ENCODE measurements at regions not wholly inside any gene's neighbourhood (a gene's known extent, or its start where the extent isn't known, plus 50 kb on each side); places are given as distances from the start of the nearest gene placed in this dataset.
"Not testable (repeated sequence)": the region's sequence is repeated elsewhere in the genome, so short reads cannot be mapped to it uniquely, and the experiment has no call there.

DNA sequence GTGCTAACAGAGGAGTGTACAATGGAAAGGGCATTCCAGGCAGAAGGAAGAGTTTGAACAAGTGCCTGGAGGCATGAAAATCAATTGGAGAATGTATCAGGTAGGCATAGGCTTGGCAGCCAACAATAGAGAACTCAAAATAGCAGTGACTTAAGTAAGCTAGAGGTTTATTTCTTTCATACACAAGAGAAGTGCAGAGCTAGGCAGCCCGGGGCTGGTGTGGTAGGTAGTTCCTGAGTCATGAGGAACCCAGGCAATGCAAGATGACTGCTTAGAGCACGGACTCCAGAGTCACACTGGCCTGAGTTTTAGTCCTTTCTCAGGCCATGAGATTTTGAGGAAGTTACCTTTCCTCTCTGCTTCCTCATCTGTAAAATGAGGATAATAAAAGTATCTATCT is 74.8 kb upstream of the LRRN2 start:
- H3K4me1 ChIP-seq (ENCODE audit: insufficient read depth, low read length) = peaks cover 6% of the 10 kb centered on the region; the same call in 1 of the 2 replicates
- H3K36me3 ChIP-seq (ENCODE audit: insufficient read depth, low read length) = no peaks in the 10 kb centered on the region
- no peaks in the 10 kb centered on the region for H3K9me3 ChIP-seq (ENCODE audit: control insufficient read depth, insufficient read depth, low read length)
- no peak overlapping the region for H3K9ac ChIP-seq (ENCODE audit: low read depth, low read length)

DNA sequence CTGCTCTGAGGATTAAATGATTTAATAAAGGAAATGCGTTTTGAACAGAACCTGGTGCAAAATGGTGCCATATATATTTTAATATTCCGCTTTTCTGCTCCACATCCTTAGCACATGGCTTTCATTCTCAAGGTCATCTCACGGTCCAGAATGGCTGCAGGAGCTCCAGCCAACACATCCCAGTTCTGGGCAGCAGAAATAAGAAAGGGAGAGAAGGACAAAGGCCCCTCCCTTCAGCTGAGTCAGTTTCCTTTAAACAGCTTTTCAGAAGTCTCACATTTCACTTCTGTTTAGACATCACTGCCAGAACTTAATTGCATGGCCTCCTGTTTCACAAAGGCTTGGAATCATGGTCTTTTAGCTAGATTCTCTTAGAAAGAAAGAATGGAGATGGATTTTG is 75.2 kb upstream of the LRRN2 start:
- Histone ChIP-seq H3K9ac (ENCODE audit: low read depth, low read length) (no peak overlapping the region), H3K4me1 (ENCODE audit: insufficient read depth, low read length) (peaks cover 6% of the 10 kb centered on the region; the same call in 1 of the 2 replicates), H3K9me3 (ENCODE audit: control insufficient read depth, insufficient read depth, low read length) (no peaks in the 10 kb centered on the region), H3K36me3 (ENCODE audit: insufficient read depth, low read length) (no peaks in the 10 kb centered on the region)

DNA sequence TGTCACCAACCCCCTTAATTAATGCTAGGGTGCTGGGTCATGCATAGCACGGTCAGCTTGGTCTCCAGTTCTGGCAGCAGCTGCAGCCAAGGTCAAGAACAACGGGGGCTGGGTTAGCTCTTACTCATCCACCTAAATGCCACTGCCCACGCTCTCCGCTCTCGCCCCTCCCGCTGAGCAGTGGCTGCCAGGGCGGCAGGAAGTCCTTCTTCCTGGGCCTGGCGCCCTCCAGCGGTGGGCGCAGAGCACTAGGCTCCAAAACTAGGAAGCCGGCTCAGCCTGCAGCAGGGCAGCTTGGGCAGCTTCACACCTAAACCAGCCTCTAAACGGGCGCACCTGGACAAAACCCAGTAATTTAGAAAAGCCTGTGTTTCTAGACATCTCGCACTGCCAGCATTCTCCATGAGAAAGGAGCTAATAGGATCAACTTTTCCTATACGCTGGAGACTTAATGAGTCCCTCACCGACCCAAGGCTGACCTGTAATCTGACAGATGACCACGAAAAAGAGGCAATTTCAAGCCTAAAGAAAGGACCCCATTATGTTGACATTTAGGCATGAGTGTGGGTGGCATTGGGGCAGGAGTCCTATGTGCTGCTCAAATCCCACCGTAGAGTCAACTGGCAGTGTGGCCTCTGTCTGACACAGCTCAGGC is 78.4 kb upstream of the LRRN2 start:
- no peak overlapping the region; the same call in 1 of the 2 replicates for H3K9ac ChIP-seq (ENCODE audit: low read depth, low read length)
- H3K36me3 ChIP-seq (ENCODE audit: insufficient read depth, low read length) = no peaks in the 10 kb centered on the region
- H3K9me3 ChIP-seq (ENCODE audit: control insufficient read depth, insufficient read depth, low read length) = no peaks in the 10 kb centered on the region
- peaks cover 6% of the 10 kb centered on the region; the same call in 1 of the 2 replicates for H3K4me1 ChIP-seq (ENCODE audit: insufficient read depth, low read length)

DNA sequence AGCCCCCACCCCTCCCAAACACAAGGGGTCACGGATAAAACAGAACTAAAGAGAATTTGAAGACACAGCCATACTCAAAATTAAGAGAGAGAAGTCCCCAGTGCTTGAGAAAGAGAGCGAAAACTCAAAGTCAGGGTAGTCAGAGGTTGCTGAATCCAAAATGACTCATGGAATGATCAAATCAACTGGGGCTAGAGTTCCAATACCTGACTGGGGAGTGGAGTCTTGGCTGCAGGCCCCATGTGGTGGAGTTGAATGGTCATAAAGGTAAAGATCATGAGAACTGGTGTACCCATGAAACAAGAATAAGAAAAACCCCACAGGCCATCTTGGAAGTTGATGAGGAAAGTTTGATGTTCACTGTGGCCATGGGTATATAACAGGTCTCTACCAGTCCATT is 84.5 kb upstream of the LRRN2 start:
- Histone ChIP-seq H3K9me3 (ENCODE audit: control insufficient read depth, insufficient read depth, low read length) (no peaks in the 10 kb centered on the region), H3K4me1 (ENCODE audit: insufficient read depth, low read length) (no peaks in the 10 kb centered on the region), H3K36me3 (ENCODE audit: insufficient read depth, low read length) (no peaks in the 10 kb centered on the region), H3K9ac (ENCODE audit: low read depth, low read length) (no peak overlapping the region)

DNA sequence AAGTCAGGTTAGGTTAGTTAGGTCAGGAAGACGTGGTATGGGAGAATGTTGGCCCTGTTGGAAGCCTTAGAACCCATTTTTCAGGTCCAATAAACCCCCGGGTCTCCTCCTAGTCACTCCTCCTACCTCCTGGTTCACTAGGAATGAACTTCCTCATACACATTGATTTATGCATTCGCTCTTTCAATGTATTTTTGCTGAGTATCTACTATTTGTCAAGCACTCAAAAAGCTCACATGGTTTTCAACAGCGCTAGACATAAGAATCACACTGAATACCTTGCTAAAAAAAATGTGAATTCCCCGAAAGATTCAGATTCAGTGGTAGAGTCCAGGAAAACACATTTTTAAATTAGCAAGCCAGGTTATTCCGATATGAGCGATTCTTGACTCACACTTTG is 85.8 kb upstream of the LRRN2 start:
- Histone ChIP-seq H3K9me3 (ENCODE audit: control insufficient read depth, insufficient read depth, low read length) (no peaks in the 10 kb centered on the region), H3K4me1 (ENCODE audit: insufficient read depth, low read length) (no peaks in the 10 kb centered on the region), H3K9ac (ENCODE audit: low read depth, low read length) (no peak overlapping the region), H3K36me3 (ENCODE audit: insufficient read depth, low read length) (no peaks in the 10 kb centered on the region)

DNA sequence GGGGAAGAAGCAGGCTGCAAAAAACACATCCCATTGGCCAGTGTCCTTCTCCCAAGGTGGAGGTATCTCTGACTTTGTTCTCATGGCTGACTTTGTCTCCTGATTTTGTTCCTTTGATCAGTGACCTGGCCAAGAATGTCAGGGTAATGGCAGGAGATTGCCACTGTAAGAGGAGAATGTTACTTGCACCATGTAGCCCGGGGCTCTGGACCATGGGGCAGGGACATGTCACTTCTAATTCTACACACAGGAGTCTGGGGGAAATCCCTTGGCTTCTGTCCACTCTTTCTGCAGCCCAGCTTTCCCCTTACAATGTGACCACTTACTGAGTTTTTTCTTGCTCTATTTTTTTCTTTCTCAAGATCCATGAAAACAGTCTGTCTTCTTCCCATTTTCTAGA is 87.7 kb upstream of the LRRN2 start:
- no peaks in the 10 kb centered on the region for H3K36me3 ChIP-seq (ENCODE audit: insufficient read depth, low read length)
- H3K9ac ChIP-seq (ENCODE audit: low read depth, low read length) = no peak overlapping the region
- H3K4me1 ChIP-seq (ENCODE audit: insufficient read depth, low read length) = no peaks in the 10 kb centered on the region
- no peaks in the 10 kb centered on the region for H3K9me3 ChIP-seq (ENCODE audit: control insufficient read depth, insufficient read depth, low read length)

DNA sequence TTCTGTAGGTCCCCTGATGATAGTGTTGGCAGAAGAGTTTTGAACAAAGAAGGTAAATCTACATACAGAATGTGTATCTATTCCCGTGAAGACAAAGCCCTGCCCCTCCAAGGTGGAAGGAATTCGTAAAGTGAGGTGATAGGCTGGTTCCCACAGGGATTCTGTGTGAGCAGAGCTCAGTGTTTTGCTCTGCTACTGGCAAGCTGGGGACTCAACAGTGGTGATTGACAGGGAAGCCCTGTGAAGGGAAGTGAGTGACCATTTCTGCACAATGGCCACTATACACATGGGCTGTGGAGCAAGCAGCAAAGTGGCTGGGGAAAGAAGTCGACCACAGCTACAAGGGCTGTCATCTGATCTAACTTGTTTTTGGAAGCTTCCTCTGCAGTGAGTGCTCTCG is 90.0 kb upstream of the LRRN2 start:
- H3K9me3 ChIP-seq (ENCODE audit: control insufficient read depth, insufficient read depth, low read length) = no peaks in the 10 kb centered on the region
- H3K9ac ChIP-seq (ENCODE audit: low read depth, low read length) = no peak overlapping the region
- H3K36me3 ChIP-seq (ENCODE audit: insufficient read depth, low read length) = no peaks in the 10 kb centered on the region
- H3K4me1 ChIP-seq (ENCODE audit: insufficient read depth, low read length) = no peaks in the 10 kb centered on the region

DNA sequence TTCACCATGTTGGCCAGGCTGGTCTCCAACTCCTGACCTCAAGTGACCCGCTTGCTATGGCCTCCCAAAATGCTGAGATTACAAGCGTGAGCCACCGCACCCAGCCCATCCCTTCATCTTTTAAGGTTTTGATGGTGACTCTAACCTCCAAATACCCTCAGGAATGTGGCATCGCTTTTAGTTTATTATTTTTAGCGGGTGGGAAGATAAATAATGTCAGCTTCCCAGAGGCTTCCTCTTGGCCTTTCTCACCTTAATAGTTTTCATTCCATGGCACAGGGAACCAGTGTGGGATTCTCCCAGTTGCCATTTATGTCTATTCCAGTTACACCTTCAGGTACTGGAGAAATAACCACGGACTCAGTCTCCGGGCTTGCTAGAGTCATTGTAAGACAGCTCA is 92.1 kb upstream of the LRRN2 start:
- Histone ChIP-seq H3K9ac (ENCODE audit: low read depth, low read length) (no peak overlapping the region), H3K9me3 (ENCODE audit: control insufficient read depth, insufficient read depth, low read length) (no peaks in the 10 kb centered on the region), H3K4me1 (ENCODE audit: insufficient read depth, low read length) (no peaks in the 10 kb centered on the region), H3K36me3 (ENCODE audit: insufficient read depth, low read length) (no peaks in the 10 kb centered on the region)

DNA sequence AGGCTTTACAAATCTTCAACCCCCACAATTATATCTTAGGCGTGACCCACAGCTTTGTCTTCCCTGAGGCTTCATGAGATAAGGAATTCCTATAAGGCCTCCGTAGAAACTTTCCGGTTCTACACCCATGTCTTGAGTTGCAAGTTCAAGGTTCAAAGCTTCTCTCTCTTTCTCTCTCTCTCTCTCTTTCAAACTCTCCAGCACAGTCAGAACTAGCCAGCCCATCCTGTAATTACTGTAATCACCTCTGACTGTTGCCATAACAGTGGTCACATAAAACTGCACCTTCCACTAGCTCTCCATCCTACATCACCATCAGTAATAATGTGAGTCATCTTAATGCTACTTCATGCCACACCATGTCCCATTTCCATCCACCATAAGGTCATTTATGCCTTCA is 90.0 kb upstream of the NFASC start:
- Histone ChIP-seq H3K36me3 (ENCODE audit: insufficient read depth, low read length) (no peaks in the 10 kb centered on the region), H3K9me3 (ENCODE audit: control insufficient read depth, insufficient read depth, low read length) (no peaks in the 10 kb centered on the region), H3K9ac (ENCODE audit: low read depth, low read length) (no peak overlapping the region), H3K4me1 (ENCODE audit: insufficient read depth, low read length) (no peaks in the 10 kb centered on the region)

DNA sequence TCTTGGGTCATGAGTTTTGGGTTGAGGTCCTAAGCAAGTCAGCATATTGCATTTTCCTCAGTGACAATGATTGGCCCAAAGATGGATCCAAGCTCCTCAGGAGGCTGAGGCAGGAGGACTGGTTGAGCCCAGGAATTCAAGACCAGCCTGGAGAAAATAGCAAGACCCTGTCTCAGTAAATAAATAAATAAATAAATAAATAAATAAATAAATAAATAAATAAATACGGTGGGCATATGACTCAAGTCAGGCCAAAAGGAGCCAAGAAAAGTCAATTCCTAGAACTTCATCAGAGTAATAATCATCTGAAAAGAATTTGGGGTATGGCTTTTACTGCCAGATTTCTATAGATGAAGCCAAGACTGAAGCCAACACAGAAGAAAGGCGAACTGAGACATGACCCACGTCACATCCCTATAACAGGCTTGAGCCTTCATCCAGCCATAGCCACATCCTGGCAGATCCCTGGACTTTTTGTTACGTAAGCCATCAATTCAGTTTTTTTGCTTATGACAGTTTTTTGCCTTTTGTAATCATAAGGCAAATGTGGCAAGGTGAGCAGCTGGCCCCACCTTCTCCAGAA is 88.5 kb upstream of the NFASC start:
- no peaks in the 10 kb centered on the region for H3K36me3 ChIP-seq (ENCODE audit: insufficient read depth, low read length)
- H3K9me3 ChIP-seq (ENCODE audit: control insufficient read depth, insufficient read depth, low read length) = no peaks in the 10 kb centered on the region
- no peak overlapping the region for H3K9ac ChIP-seq (ENCODE audit: low read depth, low read length)
- H3K4me1 ChIP-seq (ENCODE audit: insufficient read depth, low read length) = no peaks in the 10 kb centered on the region

DNA sequence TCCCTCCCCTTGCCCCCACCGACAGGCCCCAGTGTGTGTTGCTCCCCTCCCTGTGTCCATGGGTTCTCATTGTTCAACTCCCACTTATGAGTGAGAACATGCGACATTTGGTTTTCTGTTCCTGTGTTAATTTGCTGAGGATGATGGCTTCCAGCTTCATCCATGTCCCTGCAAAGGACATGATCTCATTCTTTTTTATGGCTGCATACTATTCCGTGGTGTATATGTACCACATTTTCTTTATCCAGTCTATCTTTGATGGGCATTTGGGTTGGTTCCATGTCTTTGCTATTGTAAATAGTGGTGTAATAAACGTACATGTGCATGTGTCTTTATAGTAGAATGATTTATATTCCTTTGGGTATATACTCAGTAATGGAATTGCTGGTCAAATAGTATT is 85.6 kb upstream of the NFASC start:
- H3K9ac ChIP-seq (ENCODE audit: low read depth, low read length); H3K9me3 ChIP-seq (ENCODE audit: control insufficient read depth, insufficient read depth, low read length); H3K4me1 ChIP-seq (ENCODE audit: insufficient read depth, low read length); H3K36me3 ChIP-seq (ENCODE audit: insufficient read depth, low read length): not testable (repeated sequence)

DNA sequence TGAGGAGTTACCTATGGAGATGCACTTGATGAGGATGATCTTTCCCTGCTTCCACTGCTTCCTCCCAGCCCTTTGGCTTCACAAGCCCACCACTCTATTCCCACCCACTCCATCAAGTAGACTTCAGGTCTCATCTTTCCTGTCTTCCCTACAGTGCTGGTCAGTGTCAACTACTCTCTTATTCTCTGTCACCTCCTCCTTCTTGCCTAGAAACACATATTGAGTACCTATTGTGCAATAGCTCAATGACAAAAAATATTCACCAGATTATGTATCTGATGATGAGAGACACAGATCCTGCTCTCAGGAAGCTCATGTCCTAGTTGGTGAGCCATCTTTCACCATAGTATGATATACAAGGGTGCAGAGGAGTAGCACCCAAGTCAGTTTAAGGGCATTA is 82.2 kb upstream of the NFASC start:
- Histone ChIP-seq H3K36me3 (ENCODE audit: insufficient read depth, low read length) (no peaks in the 10 kb centered on the region), H3K9me3 (ENCODE audit: control insufficient read depth, insufficient read depth, low read length) (no peaks in the 10 kb centered on the region), H3K9ac (ENCODE audit: low read depth, low read length) (no peak overlapping the region), H3K4me1 (ENCODE audit: insufficient read depth, low read length) (no peaks in the 10 kb centered on the region)

DNA sequence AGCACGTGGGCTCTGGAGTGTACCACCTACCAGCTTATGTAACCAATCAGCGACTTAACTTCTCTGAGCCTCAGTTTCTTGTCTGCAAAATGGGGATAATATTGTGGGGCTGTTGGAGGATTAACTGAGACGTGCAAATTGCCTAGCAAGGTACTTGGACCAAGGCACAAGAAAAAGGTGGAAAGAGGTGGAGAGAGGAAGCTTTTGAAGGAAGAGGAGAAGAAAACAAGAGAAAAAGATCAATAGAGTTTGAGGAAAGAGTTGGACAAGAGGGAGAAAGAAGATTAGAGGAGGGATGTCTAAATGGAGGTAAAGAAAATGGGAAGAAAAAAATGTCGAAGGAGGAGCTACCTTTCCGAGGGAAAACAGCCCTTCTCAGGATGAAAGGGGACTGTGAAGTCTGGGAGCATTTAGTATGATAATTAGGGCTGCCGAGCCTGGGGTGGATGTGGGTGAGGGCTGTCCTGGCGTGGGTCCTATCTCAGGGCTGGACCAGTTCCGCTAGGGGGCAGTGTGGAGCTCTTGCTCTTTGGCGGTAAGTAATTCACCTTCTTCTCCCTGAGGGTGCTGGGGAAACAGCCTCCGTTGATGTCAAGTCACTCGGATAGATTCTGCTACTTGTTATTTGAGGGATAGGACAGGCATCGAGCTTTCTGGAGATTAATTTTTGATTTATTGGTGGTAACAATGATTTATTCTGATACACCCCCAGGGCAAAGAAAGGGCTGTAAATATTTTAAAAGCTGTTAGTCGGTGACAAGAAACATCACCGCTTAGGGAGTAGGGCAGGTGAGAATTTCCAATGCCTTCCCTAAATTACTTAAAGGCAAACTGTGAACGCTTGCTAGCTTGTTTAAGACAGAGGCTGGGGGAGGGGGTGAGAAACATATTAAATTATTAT is 79.0 kb upstream of the NFASC start:
- H3K4me1 ChIP-seq (ENCODE audit: insufficient read depth, low read length) = no peaks in the 10 kb centered on the region
- no peaks in the 10 kb centered on the region for H3K36me3 ChIP-seq (ENCODE audit: insufficient read depth, low read length)
- H3K9me3 ChIP-seq (ENCODE audit: control insufficient read depth, insufficient read depth, low read length) = no peaks in the 10 kb centered on the region

DNA sequence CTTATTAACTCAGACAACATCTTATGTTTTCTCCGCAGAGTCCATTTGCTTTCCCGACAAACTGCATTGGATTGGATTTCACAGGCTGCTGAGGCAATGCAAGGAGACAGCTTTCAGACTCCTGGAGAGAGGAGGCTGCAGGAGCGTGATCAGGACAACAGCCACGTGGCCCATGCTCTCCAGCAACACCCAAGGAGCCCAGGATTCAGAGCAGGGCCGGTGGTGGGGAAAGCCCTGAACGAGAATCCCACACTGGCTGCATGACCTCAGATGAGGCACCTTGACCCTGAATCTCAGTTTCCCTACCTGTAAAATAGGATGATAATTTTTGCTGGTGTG is 78.3 kb upstream of the NFASC start:
- Histone ChIP-seq H3K4me1 (ENCODE audit: insufficient read depth, low read length) (no peaks in the 10 kb centered on the region), H3K9ac (ENCODE audit: low read depth, low read length) (no peak overlapping the region), H3K9me3 (ENCODE audit: control insufficient read depth, insufficient read depth, low read length) (no peaks in the 10 kb centered on the region), H3K36me3 (ENCODE audit: insufficient read depth, low read length) (no peaks in the 10 kb centered on the region)

More for the DNA sequence above, 79.0 kb upstream of the NFASC start:
- H3K9ac ChIP-seq (ENCODE audit: low read depth, low read length) = no peak overlapping the region
